ENCODE measurements at regions not wholly inside any gene's neighbourhood (a gene's known extent, or its start where the extent isn't known, plus 50 kb on each side); places are given as distances from the start of the nearest gene placed in this dataset.

DNA sequence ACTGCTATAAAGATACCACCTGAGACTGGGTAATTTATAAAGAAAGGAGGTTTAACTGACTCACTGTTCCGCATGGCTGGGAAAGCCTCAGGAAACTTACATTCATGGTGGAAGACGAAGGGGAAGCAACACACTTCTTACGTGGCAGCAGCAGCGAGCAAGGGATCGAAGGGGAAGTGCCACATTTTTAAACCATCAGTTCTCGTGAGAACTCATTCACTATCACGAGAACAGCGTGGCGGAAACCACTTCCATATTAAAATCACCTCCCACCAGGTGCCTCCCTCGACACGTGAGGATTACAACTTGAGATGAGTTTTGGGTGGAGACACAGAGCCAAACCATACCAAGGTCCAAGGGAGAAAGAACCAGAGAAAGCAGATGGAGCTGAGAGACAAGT lies 454.3 kb upstream of the CDH11 start:
- H3K27ac ChIP-seq (replicated peaks), result no peak overlapping the region
- H3K4me3 ChIP-seq (replicated peaks; ENCODE audit: insufficient read depth, low read length), result no peak overlapping the region
- DNase-seq (ENCODE audit: low read depth in 1 of 2, low spot score in 1 of 2), result no peak
- TF ChIP-seq POLR2AphosphoS5 (IDR thresholded peaks at IDR 0.05; ENCODE audit: low read depth), result no peak
- TF ChIP-seq SPI1 (IDR thresholded peaks at IDR 0.05; ENCODE audit: borderline replicate concordance, low read depth), result no peak
- no peak for TF ChIP-seq GABPA (IDR thresholded peaks at IDR 0.05; ENCODE audit: low read depth)
- TF ChIP-seq, protein P1, sequence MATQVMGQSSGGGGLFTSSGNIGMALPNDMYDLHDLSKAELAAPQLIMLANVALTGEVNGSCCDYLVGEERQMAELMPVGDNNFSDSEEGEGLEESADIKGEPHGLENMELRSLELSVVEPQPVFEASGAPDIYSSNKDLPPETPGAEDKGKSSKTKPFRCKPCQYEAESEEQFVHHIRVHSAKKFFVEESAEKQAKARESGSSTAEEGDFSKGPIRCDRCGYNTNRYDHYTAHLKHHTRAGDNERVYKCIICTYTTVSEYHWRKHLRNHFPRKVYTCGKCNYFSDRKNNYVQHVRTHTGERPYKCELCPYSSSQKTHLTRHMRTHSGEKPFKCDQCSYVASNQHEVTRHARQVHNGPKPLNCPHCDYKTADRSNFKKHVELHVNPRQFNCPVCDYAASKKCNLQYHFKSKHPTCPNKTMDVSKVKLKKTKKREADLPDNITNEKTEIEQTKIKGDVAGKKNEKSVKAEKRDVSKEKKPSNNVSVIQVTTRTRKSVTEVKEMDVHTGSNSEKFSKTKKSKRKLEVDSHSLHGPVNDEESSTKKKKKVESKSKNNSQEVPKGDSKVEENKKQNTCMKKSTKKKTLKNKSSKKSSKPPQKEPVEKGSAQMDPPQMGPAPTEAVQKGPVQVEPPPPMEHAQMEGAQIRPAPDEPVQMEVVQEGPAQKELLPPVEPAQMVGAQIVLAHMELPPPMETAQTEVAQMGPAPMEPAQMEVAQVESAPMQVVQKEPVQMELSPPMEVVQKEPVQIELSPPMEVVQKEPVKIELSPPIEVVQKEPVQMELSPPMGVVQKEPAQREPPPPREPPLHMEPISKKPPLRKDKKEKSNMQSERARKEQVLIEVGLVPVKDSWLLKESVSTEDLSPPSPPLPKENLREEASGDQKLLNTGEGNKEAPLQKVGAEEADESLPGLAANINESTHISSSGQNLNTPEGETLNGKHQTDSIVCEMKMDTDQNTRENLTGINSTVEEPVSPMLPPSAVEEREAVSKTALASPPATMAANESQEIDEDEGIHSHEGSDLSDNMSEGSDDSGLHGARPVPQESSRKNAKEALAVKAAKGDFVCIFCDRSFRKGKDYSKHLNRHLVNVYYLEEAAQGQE (IDR thresholded peaks at IDR 0.05; ENCODE audit: insufficient replicate concordance, low read depth), result no peak
- TF ChIP-seq, protein P2, sequence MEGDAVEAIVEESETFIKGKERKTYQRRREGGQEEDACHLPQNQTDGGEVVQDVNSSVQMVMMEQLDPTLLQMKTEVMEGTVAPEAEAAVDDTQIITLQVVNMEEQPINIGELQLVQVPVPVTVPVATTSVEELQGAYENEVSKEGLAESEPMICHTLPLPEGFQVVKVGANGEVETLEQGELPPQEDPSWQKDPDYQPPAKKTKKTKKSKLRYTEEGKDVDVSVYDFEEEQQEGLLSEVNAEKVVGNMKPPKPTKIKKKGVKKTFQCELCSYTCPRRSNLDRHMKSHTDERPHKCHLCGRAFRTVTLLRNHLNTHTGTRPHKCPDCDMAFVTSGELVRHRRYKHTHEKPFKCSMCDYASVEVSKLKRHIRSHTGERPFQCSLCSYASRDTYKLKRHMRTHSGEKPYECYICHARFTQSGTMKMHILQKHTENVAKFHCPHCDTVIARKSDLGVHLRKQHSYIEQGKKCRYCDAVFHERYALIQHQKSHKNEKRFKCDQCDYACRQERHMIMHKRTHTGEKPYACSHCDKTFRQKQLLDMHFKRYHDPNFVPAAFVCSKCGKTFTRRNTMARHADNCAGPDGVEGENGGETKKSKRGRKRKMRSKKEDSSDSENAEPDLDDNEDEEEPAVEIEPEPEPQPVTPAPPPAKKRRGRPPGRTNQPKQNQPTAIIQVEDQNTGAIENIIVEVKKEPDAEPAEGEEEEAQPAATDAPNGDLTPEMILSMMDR (IDR thresholded peaks at IDR 0.05; ENCODE audit: insufficient read depth, low read length), result no peak
- no peaks in the 10 kb centered on the region for H3K27me3 ChIP-seq (ENCODE audit: insufficient read depth, poor library complexity, severe bottlenecking)

DNA sequence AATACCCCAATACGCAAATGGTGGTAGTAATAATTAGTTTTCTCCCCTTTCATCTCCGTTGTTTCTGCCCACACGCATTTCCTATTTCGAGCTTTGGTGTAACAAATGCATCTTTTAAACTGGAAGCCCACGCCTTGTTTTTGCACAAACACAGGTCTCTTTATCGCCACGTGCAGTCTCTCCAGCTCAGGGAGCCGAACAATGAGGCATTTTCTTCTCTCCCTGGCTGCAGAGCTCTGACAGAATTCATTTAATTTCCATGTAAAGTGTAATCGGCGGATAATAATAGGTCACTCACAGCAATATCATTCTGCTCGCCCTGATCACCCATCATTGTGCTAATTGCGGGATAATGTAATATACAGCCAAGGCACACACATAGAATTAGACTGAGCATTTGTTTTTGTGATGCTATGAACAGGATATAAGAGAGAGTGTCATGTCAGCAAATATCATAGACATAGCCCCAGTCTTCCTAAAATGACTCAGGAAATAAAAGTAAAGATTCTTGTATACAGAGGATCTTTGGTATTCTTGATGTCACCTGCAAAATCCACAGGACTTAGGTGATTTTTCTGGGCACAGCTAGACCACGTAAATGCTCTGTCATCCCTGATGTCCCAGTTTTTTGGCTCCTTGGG lies 452.6 kb upstream of the CDH11 start:
- Histone ChIP-seq H3K27ac (replicated peaks) (no peak overlapping the region), H3K27me3 (ENCODE audit: insufficient read depth, poor library complexity, severe bottlenecking) (no peaks in the 10 kb centered on the region), H3K4me3 (replicated peaks; ENCODE audit: insufficient read depth, low read length) (no peak overlapping the region)
- no peak for DNase-seq (ENCODE audit: low read depth in 1 of 2, low spot score in 1 of 2)
- TF ChIP-seq, protein P1 (IDR thresholded peaks at IDR 0.05; ENCODE audit: insufficient replicate concordance, low read depth), result no peak
- TF ChIP-seq, protein P2 (IDR thresholded peaks at IDR 0.05; ENCODE audit: insufficient read depth, low read length), result no peak
- TF ChIP-seq SPI1 (IDR thresholded peaks at IDR 0.05; ENCODE audit: borderline replicate concordance, low read depth) (no peak), POLR2AphosphoS5 (IDR thresholded peaks at IDR 0.05; ENCODE audit: low read depth) (no peak), GABPA (IDR thresholded peaks at IDR 0.05; ENCODE audit: low read depth) (no peak)

DNA sequence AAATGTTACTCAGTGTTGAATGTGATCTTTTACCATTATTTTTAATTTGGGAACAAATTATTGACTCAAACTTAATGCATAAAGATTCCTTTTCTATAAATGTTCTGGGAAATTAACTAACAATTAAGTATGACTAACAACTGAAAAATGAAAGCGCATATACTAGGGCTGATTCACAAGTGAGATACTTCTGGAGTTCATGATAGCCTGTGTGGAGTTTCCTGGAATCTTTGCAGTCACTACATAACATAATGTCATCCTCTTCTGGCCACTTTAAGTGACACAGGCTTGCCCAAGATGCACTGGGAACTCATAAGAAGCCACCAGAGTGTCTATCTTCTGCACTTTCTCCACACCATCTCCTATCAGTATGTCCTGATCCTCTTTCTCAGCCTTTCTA lies 450.3 kb upstream of the CDH11 start:
- DNase-seq (ENCODE audit: low read depth in 1 of 2, low spot score in 1 of 2), result no peak
- Histone ChIP-seq H3K4me3 (replicated peaks; ENCODE audit: insufficient read depth, low read length) (no peak overlapping the region), H3K27ac (replicated peaks) (no peak overlapping the region), H3K27me3 (ENCODE audit: insufficient read depth, poor library complexity, severe bottlenecking) (no peaks in the 10 kb centered on the region)
- TF ChIP-seq POLR2AphosphoS5 (IDR thresholded peaks at IDR 0.05; ENCODE audit: low read depth) (no peak), GABPA (IDR thresholded peaks at IDR 0.05; ENCODE audit: low read depth) (no peak)

DNA sequence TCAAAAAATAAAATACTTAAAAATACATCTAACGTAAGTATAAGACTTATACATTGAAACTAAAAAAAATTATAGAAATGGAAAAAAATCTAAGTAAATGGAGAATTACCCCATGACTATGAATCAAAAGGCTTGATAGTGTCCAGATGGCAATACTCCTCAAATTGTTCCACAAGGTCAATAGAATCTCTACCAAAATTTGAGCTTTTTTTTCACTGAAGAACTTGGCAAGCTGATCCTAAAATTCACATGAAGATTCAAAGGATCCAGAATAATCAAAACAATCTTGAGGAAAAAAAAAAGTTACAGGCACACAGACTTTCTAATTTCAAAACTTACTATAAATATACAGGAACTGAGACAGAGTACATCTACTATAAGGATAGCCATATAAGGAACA lies 448.4 kb upstream of the CDH11 start:
- no peak for DNase-seq (ENCODE audit: low read depth in 1 of 2, low spot score in 1 of 2)
- no peaks in the 10 kb centered on the region for H3K27me3 ChIP-seq (ENCODE audit: insufficient read depth, poor library complexity, severe bottlenecking)
- H3K4me3 ChIP-seq (replicated peaks; ENCODE audit: insufficient read depth, low read length), result no peak overlapping the region
- H3K27ac ChIP-seq (replicated peaks), result no peak overlapping the region
- TF ChIP-seq, protein P2 (IDR thresholded peaks at IDR 0.05; ENCODE audit: insufficient read depth, low read length), result no peak
- TF ChIP-seq SPI1 (IDR thresholded peaks at IDR 0.05; ENCODE audit: borderline replicate concordance, low read depth) (no peak), GABPA (IDR thresholded peaks at IDR 0.05; ENCODE audit: low read depth) (no peak)
- TF ChIP-seq, protein P1 (IDR thresholded peaks at IDR 0.05; ENCODE audit: insufficient replicate concordance, low read depth), result no peak
